SHP77 treated with DMSO at 0.1 percent for 48 hours (cell line): ENCODE measurements at regions not wholly inside any gene's neighbourhood (a gene's known extent, or its start where the extent isn't known, plus 50 kb on each side); places are given as distances from the start of the nearest gene placed in this dataset.
A peak's percentile ranks its signal among the peaks of the same experiment; 100 is the strongest.

Source experiments
- DNase-seq: peaks from one replicate; lab custom pipeline; 2025; lab: John Stamatoyannopoulos, UW

DNA sequence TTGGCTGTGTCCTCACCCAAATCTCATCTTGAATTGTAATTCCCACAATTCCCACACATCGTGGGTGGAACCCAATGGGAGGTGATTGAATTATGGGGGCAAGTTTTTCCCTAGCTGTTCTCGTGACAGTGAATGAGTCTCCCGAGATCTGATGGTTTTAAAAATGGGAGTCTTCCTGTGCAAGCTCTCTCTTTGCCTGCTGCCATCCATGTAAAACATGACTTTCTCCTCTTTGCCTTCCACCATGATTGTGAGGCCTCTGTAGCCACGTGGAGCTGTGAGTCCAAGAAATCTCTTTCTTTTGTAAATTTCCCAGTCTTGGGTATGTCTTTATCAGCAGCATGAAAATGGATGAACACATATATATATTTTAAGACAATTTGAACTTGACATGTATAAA lies 285.4 kb downstream of the BAMBI start:
- no peak for DNase-seq

DNA sequence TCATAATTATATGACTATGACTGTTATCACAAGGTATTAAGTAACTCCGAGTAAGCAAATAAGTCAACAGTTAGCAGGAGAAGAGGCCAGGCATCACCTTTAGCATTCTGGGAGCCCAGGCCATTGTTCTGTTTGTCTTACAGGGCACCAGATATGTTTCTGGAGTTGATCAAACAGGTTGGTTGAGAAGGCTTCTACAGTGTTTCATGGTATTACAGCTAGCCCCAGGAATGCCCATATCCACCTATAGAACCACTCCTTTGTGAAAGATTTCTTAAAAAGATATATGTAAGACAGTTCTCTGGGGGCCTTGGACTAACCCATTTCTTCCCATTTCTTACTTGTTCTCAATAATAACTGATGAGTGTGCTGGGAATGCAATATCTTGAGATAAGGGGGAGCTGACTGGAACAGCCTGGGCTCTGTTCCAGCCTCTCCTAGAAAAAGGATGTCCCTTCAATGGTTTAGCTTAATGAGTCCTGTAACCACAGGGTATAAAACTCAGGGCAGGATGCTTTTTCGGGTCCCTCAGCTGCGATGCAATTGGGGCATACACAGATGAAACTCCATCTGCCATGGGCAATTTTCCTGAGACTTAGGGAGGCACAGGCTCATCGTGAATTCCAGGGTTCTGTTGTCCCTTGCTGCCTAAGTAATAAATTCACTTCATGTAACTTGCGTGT lies 286.4 kb downstream of the BAMBI start:
- no peak for DNase-seq

DNA sequence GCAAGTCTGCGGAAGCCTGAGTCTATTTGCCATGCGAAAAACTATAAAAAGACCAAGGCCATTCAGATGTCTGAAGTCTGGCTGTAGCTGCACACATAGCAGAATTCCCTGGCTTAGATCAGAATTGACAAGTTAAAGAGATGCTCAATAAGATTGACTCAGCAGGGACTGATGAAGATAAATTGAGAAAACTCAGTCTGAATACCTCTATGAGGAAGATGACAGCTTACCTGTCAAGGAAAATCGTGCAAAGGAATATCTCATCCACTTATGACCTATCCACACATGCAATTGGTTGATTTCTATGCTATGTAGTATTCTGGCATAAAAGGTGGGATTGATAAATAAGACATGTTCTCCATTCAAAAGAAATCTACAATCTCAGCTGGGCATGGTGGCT lies 288.6 kb downstream of the BAMBI start:
- no peak for DNase-seq

DNA sequence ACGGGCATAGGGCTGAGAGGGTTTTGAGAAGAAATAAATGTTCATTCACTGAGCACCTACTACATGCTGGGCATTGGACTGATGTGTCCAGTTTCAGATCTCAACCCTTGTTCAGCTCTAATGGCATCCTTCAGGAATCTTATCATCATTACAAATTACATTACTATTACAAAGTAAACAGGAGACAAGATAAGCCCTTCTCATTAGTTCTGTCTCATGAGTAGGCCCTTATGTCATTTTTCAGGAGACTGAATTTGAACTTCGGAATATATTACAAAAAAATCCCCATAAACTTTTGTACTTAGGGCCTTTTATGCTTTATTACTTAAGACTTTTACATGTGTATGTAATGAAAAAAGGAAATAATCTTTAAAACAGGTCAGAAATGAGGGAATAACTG lies 289.7 kb downstream of the BAMBI start:
- DNase-seq, result no peak

DNA sequence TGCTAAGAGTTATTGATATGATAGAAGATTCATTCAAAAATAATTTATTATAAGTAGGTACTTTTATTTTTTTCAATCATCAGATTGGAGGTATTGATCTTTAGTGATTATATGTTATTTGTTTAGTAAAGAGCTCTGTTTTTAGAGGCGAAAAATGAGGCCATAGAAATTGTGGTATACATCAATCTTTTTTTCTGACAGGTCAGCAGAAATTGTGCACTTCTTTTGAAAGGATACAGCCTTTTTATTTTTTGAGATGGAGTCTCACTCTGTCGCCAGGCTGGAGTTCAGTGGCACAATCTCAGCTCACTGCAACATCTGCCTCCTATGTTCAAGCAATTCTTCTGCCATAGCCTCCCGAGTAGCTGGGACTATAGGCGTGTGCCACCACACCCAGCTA lies 292.1 kb downstream of the BAMBI start:
- no peak for DNase-seq

DNA sequence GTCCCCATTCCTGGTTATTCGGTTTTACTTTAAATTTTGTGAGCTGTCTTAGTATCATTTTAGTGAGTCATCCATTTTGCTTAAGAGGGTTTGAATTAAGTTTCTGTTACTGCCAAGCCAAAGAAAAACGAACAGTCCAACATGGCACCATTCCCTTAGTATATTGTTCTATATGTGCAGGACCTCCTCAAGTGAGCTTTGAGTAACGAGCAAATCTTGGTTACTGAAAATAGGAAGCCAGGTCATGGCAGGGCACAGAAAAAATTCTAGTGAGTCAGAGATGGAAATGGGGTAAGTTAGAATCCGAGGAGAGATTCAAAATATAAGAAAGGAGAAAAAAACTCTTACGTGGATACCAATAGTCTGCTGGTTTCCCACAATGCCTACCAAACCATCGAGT lies 292.9 kb downstream of the BAMBI start:
- DNase-seq, result no peak

DNA sequence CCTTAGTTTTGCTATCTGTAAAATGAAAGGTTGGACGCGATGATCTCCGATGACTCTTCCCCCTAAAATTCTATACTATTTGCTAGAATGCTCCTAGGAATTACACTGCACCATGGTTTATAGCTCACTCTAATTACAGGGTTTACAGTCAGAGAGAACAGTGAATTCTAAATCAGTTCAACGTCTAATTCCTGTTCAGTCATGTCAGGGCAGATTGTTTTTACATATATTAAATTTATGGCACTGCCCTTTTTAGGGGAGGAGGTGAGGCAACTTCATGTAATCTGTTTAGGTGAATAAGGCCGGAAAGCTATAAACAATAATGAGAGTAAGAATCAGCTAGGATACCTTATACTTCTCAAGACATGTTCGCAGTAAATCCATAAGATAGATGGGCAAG lies 293.9 kb downstream of the BAMBI start:
- no peak for DNase-seq

DNA sequence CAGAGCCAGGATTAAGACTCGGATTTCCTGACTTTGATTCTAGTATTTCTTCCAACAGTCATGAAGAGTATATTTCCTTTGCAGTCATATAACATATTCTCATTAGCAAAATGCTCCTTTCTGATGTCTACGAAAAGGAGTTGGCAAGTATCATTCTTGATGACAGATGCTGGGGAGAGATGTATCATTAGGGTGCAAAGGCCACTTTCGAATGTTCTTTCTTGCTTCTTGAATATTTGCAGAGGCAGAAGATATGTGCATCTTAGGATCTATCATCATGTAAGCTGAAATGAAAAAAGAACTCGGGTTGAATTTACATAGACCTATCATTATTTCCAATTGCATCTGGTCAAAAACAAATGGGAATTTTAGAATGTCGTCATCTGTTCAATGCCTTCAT lies 294.4 kb downstream of the BAMBI start:
- no peak for DNase-seq

DNA sequence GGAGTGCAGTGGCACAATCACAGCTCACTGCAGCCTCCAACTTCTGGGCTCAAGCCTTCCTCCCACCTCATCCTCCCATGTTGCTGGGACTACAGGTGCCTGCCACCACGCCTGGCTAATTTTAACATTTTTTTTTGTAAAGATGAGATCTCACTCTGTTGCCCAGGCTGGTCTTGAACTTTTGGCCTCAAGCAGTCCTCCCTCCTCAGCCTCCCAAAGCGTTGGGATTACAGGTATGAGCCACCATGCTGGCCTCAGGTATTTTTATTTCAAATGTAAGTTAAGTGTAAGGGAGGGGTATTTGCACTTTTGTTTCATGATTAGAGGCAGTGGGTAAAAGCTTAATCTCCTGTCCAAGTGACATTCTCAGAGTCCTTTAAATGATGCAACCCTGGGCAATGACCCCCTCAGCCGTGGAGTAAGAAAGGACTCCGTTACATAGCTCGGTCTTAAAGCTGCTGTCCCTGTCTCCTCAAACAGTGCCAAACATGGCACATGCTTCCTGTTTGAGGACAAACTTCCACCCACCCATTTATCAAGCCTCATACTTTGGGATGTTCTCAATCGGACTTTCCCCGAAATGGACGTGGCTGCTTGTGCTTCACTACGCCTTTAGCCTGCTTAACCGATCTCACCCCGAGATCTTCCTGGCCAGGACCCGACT lies 296.1 kb downstream of the BAMBI start:
- DNase-seq, result no peak

DNA sequence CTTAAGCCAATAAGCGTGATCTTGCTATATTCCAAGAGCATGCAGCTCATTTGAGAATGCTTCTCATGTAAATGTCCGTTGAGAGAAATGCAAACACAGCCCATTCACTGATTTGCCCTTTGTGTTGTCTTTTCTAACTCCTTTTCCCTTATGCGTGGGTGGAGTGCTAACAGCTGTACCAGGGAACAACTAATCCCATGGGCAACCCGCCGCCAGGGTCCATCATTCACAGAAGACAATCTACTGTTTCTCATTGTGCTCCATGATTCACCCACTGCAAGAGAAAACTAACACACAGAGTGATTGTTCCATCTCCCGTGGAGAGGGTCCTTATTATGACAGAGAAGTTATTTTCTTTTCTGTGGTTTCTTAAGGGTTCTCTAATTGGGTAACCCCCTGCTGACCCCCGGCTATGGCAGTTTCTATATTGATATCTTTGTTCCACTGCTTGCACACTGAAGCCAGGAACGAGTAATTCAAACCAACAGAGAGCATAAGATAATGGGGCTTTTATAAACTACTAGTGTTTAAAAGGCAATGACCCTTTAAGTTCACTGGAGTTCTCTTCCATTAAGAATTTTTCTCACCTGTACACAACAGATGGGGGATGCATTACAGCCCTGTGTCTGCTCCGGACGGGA lies 298.7 kb downstream of the BAMBI start:
- DNase-seq, result peak; percentile 33

DNA sequence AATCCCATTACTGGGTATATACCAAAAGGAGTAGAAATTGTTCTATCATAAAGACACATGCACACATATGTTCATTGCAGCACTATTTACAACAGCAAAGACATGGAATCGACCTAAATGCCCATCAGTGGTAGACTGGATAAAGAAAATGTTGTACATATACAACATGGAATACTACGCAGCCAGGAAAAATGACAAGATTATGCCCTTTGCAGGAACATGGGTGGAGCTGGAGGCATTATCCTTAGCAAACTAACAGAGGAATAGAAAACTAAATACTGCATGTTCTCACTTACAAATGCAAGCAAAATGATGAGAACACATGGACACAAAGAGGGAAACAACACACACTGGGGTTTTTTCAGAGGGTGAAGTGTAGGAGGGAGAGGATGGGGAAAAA lies 300.2 kb downstream of the BAMBI start:
- DNase-seq, result no peak

DNA sequence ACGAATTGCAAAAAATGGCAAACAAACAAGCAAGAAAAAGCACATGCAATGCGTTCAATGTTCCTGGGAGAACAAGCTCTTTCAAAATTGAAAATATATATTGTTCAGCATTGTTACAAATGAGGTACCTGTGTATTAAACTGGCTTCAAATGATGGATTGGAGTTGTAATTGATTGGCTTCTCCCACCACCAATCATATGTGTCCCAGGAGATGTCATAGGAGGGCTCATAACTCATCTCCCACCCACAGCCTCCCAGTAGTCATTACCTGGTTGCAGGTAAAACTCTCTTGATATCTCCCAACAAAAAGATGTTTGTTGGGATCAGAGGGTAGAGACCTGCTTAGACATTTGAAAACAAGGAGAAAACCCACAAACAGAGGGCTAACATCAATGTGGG lies 302.9 kb downstream of the BAMBI start:
- DNase-seq, result no peak

DNA sequence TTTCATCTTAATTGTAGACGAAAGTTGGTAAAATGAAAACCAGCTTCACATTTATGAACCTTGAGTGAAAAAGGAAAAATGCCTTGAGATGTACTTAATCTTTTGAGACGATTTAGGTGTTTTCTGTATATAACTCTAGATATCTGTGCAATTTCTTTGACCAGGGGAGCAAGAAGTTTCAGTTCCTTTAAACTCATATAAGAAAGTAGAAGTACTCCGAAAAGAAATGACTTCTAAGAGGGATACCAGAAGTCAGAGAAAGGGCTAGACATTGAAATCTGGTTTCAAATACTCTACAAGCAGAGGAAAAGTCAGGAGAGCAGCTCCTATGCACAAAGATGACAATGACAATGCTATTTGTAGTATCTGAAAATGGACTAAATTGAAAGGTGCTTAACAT lies 303.7 kb downstream of the BAMBI start:
- no peak for DNase-seq

DNA sequence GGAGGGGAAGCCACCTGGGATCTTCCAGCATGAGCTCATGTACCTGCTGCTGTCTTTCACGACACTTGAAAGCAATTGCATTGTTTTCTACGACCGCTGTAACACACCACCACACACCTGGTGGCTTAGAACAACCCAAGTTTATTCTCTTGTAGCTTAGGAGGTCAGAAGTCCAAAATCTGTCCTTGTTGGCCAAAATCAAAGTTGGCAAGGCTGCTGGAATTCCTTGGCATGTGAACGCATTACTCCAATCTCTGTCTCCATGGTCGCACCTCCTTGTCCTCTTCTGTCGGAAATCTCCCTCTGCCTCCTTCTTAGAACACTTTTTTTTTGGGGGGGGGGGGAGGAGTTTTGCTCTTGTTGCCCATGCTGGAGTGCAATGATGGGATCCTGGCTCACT lies 305.7 kb downstream of the BAMBI start:
- no peak for DNase-seq

DNA sequence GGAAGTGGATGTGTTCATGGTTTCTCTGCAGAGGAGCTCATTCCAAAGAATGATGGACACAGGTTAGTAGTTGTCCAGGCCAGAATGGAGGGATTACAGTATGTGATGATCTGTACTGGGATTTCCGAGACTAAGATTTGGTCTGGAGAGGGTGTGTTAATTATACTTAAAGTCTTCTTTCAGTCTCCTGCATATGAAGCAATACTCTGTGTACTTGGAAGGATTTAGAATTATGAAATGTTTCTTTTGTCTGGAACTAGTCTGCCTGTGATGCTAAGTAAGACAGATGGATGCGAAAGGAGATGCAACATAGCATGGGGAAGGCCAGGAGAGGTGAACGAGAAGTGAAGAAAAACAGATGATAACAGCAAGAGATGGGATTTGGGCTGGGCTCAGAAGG lies 305.1 kb upstream of the LYZL1 start:
- no peak for DNase-seq

DNA sequence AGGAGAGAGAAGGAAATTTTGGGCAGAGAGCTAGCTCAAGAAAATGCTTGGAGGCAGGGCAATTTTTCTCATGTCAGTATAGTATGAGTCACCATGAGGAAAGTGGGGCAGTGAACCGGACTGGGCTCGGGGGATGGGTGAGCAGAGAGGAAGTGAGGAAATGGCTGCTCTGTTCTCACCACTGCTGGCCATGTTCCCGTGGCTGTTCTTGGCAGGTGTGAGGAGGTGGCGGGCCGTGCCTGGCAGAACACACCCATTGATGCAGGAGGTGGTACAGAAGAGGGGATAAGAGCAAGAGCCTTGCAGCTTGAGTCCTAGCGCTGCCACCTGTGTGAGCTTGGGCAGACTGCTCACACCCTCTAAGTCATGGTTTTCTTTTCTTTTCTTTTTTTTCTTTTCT lies 304.4 kb upstream of the LYZL1 start:
- no peak for DNase-seq

DNA sequence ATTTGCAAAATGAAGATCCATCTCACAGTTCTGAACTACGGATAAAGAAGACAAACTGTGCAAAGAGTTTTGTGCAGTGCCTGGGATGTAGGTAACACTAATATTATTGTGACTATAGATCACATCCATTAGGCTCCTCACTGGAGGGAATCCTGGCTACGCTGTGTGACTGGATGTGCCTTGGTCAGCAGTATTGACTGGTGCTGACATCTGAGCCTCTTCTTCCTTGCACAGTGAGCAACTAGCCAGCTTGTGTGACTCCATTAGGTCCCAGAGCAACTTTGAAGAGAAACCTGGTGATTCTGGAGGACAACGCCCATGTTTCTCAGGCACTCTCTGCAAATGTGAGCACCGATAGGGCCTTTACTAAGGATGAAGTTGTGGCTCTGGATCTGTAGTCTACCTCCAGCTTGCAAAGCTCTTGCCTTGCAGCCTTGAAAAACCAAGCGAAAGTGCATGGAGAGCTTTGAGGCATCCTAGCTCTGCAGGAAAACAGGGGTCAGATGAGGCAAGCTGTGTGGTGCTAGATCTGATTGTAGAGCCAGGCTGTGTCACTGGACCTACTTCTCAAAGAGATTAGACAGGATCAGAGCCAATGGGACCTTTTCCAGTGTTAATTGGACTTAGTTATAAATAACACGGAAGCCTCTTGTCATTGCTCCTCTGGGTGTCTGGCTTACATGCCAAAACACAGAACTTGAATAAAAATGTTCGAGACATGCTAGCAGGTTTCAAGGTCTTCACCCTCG lies 303.6 kb upstream of the LYZL1 start:
- no peak for DNase-seq

DNA sequence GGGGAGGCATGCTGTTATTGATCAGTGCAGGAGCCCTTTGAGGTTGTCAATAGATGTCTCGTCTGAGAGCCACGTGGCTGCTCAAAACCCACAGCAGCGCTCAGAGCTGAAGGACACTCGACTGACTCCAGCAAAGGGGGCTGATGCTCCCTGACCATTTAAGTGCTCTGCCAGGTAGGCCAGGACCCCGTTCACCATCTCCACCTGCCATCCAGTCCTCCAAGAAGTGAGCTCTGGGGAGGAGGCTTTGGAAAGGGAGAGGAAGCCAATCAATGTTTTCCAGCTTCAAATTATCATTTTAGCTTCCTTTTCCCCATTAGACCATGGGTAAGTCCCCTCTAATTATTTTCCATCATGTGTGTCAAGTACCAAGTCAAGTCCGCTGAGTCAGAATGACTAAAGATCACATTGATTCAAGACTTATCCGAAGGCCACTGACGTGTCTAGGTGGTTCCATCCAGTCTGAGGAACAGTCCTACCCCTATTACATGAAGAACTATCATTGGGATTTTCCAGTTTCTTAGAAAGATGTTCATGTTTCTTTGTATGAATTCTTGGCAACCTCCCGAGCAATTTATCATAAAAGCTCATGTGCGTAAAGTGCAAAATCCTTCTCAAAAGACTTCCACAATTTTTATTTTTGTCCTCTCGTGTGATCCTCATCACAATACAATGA lies 302.6 kb upstream of the LYZL1 start:
- no peak for DNase-seq

DNA sequence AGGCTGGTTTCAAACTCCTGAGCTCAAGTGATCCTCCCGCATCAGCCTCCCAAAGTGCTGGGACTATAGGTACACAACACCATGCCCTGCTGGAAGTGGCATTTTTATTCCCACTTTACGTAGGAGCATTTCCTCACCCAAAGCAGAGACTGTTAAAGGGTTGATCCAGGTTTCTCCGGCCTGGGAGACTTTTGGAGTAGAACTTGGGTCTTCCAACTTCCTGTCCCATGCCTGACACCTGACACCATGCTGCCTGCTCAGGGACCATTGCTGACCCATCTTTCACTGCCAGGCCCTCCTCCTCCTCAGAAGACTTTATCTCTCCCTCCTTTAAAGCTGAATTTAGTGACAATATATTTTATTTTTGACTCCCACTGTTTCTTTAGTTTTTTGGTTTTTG lies 302.0 kb upstream of the LYZL1 start:
- no peak for DNase-seq

DNA sequence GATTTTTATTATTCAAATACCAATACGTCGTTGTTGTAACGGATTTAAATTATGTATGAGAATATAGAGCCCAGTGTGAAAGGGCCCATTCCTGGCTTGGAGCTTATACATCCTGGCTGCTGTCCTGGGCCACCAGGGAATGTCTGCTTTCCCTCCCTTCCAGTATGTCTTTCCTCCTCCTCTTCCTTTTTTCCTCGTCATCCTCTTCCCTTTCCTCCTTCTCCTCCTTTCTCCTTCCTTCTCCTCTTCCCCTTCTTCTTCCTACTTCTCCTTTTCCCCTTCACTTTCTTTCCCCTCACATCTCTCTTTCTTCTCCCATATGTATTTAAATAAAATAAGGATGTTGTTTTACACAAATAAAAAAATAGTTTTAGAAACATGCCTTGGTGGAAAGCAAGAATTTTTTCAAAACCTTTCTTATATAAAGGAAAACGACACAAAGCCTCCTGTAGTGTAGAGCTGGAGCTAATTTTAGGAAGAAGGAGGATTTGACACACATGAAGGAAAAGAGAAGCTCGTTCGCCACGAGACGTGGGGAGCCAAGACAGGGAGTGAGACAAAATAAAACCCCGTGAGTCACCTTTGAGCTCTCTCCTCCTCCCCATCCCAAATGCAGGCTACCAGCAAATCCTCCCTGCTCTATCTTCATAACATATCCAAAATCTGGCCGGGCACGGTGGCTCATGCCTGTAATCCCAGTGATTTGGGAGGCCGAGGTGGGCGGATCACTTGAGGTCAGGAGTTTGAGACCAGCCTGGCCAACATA lies 301.1 kb upstream of the LYZL1 start:
- DNase-seq, result no peak

DNA sequence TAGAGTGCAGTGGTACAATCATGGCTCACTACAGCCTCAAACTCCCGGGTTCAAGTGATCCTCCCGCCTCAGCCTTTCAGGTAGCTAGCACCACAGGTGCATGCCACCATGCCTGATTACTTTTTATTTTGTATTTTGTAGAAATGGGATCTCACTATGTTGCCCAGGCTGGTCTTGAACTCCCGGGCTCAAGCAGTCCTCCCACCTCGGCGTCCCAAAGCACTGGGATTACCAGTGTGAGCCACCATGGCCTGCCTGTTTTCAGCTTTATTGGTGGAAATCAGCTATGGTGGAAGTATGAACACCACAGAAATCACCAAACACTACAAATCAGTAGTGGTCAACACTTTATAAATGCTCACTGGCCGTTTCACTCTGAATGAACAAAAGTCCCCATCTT lies 299.9 kb upstream of the LYZL1 start:
- no peak for DNase-seq
